ENCODE measurements at regions not wholly inside any gene's neighbourhood (a gene's known extent, or its start where the extent isn't known, plus 50 kb on each side); places are given as distances from the start of the nearest gene placed in this dataset.

GRCh38 chr9:20291201-20291600 is 331.1 kb downstream of the MLLT3 start:
- no peak for DNase-seq

GRCh38 chr9:20290257-20290656 is 332.0 kb downstream of the MLLT3 start:
- no peak for DNase-seq

GRCh38 chr9:20289423-20290010 is 332.8 kb downstream of the MLLT3 start:
- DNase-seq: no peak

GRCh38 chr9:20286969-20287368 is 335.3 kb downstream of the MLLT3 start:
- no peak for DNase-seq

GRCh38 chr9:20286154-20286700 is 336.1 kb downstream of the MLLT3 start:
- no peak for DNase-seq

- no peak for DNase-seq
These were observed 337.6 kb downstream of the MLLT3 start for GRCh38 chr9:20284601-20285289.

- no peak for DNase-seq
These were observed 342.0 kb downstream of the MLLT3 start for GRCh38 chr9:20280330-20280729.

GRCh38 chr9:20276762-20277161 is 345.5 kb downstream of the MLLT3 start:
- DNase-seq: no peak

- no peak for DNase-seq
These were observed 350.6 kb downstream of the MLLT3 start for GRCh38 chr9:20271723-20272122.

- peak in 1 of 2 donors; percentile 8 for DNase-seq
These were observed 351.2 kb downstream of the MLLT3 start for GRCh38 chr9:20271096-20271495.

GRCh38 chr9:20270161-20270560 is 352.1 kb downstream of the MLLT3 start:
- no peak for DNase-seq

- DNase-seq: no peak
These were observed 352.7 kb downstream of the MLLT3 start for GRCh38 chr9:20269620-20270019.

GRCh38 chr9:20264896-20265295 is 357.4 kb downstream of the MLLT3 start:
- DNase-seq: no peak

GRCh38 chr9:20262611-20263010 is 359.7 kb downstream of the MLLT3 start:
- DNase-seq: no peak

- DNase-seq: no peak
These were observed 365.9 kb downstream of the MLLT3 start for GRCh38 chr9:20256284-20256948.

- DNase-seq: no peak
These were observed 367.2 kb downstream of the MLLT3 start for GRCh38 chr9:20255052-20255451.

GRCh38 chr9:20253635-20254034 is 368.7 kb downstream of the MLLT3 start:
- no peak for DNase-seq

- no peak for DNase-seq
These were observed 369.5 kb downstream of the MLLT3 start for GRCh38 chr9:20252778-20253177.

- DNase-seq: no peak
These were observed 371.5 kb downstream of the MLLT3 start for GRCh38 chr9:20250791-20251190.

- DNase-seq: no peak
These were observed 378.0 kb downstream of the MLLT3 start for GRCh38 chr9:20244271-20244670.

GRCh38 chr9:20243841-20244240 is 378.5 kb downstream of the MLLT3 start:
- no peak for DNase-seq

GRCh38 chr9:20242510-20243189 is 379.6 kb downstream of the MLLT3 start:
- no peak for DNase-seq

GRCh38 chr9:20240498-20240897 is 381.8 kb downstream of the MLLT3 start:
- no peak for DNase-seq

All from hippocampal formation (tissue), 2 donors.